ENCODE measurements at regions not wholly inside any gene's neighbourhood (a gene's known extent, or its start where the extent isn't known, plus 50 kb on each side); places are given as distances from the start of the nearest gene placed in this dataset.
"Not testable (repeated sequence)": the region's sequence is repeated elsewhere in the genome, so short reads cannot be mapped to it uniquely, and the experiment has no call there.

GRCh38 chr18:71105078-71105819 is 816.4 kb downstream of the SOCS6 start:
- DNase-seq (ENCODE audit: low spot score), result no peak

GRCh38 chr18:71079606-71080005 is 790.8 kb downstream of the SOCS6 start:
- no peak for DNase-seq (ENCODE audit: low spot score)

- DNase-seq (ENCODE audit: low spot score), result no peak
Measured at GRCh38 chr18:71077451-71077850, 788.6 kb downstream of the SOCS6 start.

- DNase-seq (ENCODE audit: low spot score), result no peak
Measured at GRCh38 chr18:71075147-71075546, 786.3 kb downstream of the SOCS6 start.

GRCh38 chr18:71068338-71068737 is 779.5 kb downstream of the SOCS6 start:
- DNase-seq (ENCODE audit: low spot score), result no peak

GRCh38 chr18:71049893-71050292 is 761.0 kb downstream of the SOCS6 start:
- no peak for DNase-seq (ENCODE audit: low spot score)

GRCh38 chr18:71047882-71048281 is 759.0 kb downstream of the SOCS6 start:
- DNase-seq (ENCODE audit: low spot score), result no peak

GRCh38 chr18:71045331-71046065 is 756.7 kb downstream of the SOCS6 start:
- DNase-seq (ENCODE audit: low spot score), result no peak

GRCh38 chr18:71040161-71040560 is 751.3 kb downstream of the SOCS6 start:
- no peak for DNase-seq (ENCODE audit: low spot score)

GRCh38 chr18:71038196-71038595 is 749.4 kb downstream of the SOCS6 start:
- no peak for DNase-seq (ENCODE audit: low spot score)

- no peak for DNase-seq (ENCODE audit: low spot score)
Measured at GRCh38 chr18:71036783-71037182, 747.9 kb downstream of the SOCS6 start.

- DNase-seq (ENCODE audit: low spot score), result not testable (repeated sequence)
Measured at GRCh38 chr18:71031296-71032191, 742.7 kb downstream of the SOCS6 start.

GRCh38 chr18:71030085-71030484 is 741.2 kb downstream of the SOCS6 start:
- DNase-seq (ENCODE audit: low spot score), result not testable (repeated sequence)

GRCh38 chr18:71028285-71028762 is 739.5 kb downstream of the SOCS6 start:
- no peak for DNase-seq (ENCODE audit: low spot score)

- no peak for DNase-seq (ENCODE audit: low spot score)
Measured at GRCh38 chr18:71027531-71027930, 738.7 kb downstream of the SOCS6 start.

GRCh38 chr18:71025505-71026225 is 736.8 kb downstream of the SOCS6 start:
- no peak for DNase-seq (ENCODE audit: low spot score)

GRCh38 chr18:71022389-71022788 is 733.5 kb downstream of the SOCS6 start:
- no peak for DNase-seq (ENCODE audit: low spot score)

- no peak for DNase-seq (ENCODE audit: low spot score)
Measured at GRCh38 chr18:71021030-71021362, 732.2 kb downstream of the SOCS6 start.

- DNase-seq (ENCODE audit: low spot score), result no peak
Measured at GRCh38 chr18:71020342-71021029, 731.6 kb downstream of the SOCS6 start.

- DNase-seq (ENCODE audit: low spot score), result no peak
Measured at GRCh38 chr18:71018816-71019215, 730.0 kb downstream of the SOCS6 start.

GRCh38 chr18:71012789-71013188 is 723.9 kb downstream of the SOCS6 start:
- DNase-seq (ENCODE audit: low spot score), result no peak

Measured in CD4-positive, alpha-beta T cell treated with Interleukin-2 at 100 ng/mL for 4 hours (primary cell).